K562 (cell line): ENCODE measurements at regions not wholly inside any gene's neighbourhood (a gene's known extent, or its start where the extent isn't known, plus 50 kb on each side); places are given as distances from the start of the nearest gene placed in this dataset.

ENCODE experiments used
- ATAC-seq: fragments of 200-7000 bp; cut with Tn5 transposase; 3 replicates; pipeline ENCODE4 v1.9.1; 2020; ENCODE audit warnings: moderate library complexity
- BruUV-seq: library from RNA; stranded (reverse); fragments of 400-500 nt; replicated peaks from 2 replicates; lab custom pipeline; 2021; lab: Mats Ljungman, UMichigan
- CTCF ChIA-PET: fragments of 300-600 bp; formaldehyde crosslinking; extraction: SDS; loops from one replicate; lab custom pipeline; 2021; ENCODE audit warnings: low intra/inter-chr PET ratio; lab: Yijun Ruan, JAX
- POLR2A ChIA-PET: fragments of 300-600, 350-650 bp; sonication (Branson Sonifier 250); formaldehyde crosslinking; extraction: SDS; loops from one replicate; lab custom pipeline; 2021; ENCODE audit warnings: antibody characterized with exemption, inconsistent platforms; lab: Yijun Ruan, JAX
- DNase-seq, 4 experiments: peaks; one replicate each; pipeline versions ENCODE4 v3.0.0 to v3.0.0-alpha.2; 2011 to 2018; ENCODE audit warnings: low spot score in 3 of 4, mixed read lengths in 3 of 4; ENCODE audit errors: extremely low read depth in 1 of 4
- FAIRE-seq: peaks from 2 replicates; lab custom pipeline; 2011; peaks lifted over from hg19 to GRCh38; lab: Jason Lieb, UNC
- H2AFZ ChIP-seq: 2 replicates; pipeline ENCODE4 v1.6.0; 2011; ENCODE audit warnings: low read depth, low read length, control low read depth, inconsistent platforms
- H3K27ac ChIP-seq: fragments of 200-600 bp; 3 replicates; pipeline ENCODE4 v1.8.0; 2011; ENCODE audit warnings: low read depth, mild to moderate bottlenecking, control low read depth, inconsistent platforms, low read length, moderate library complexity, mixed read lengths; ENCODE audit errors: extremely low read depth
- H3K27me3 ChIP-seq, 2 experiments: fragments of 300-600 bp in 1 of 2; 2 replicates in 1 of 2; 3 replicates in 1 of 2; pipeline versions ENCODE4 v1.6.0 to v1.8.0; 2011; ENCODE audit warnings: inconsistent platforms in 2 of 2, low read length in 2 of 2, mild to moderate bottlenecking in 1 of 2, mixed read lengths in 1 of 2, moderate library complexity in 1 of 2; ENCODE audit not compliant: control insufficient read depth in 2 of 2, insufficient read depth in 2 of 2
- H3K36me3 ChIP-seq: fragments of 300-600 bp; 3 replicates; pipeline ENCODE4 v1.8.0; 2011; ENCODE audit warnings: mild to moderate bottlenecking, low read length, inconsistent platforms; ENCODE audit not compliant: control insufficient read depth, insufficient read depth
- H3K4me1 ChIP-seq, 2 experiments: fragments of 200-600 bp in 1 of 2; replicated peaks in 1 of 2; 2 replicates in 1 of 2; 3 replicates in 1 of 2; pipeline versions ENCODE4 v1.5.1 to v1.8.0; 2011; ENCODE audit warnings: inconsistent platforms in 2 of 2, low read length in 2 of 2, mild to moderate bottlenecking in 1 of 2, mixed read lengths in 1 of 2, moderate library complexity in 1 of 2; ENCODE audit not compliant: control insufficient read depth in 2 of 2, insufficient read depth in 2 of 2
- H3K4me2 ChIP-seq: 2 replicates; pipeline ENCODE4 v1.6.1; 2011; ENCODE audit warnings: low read length, control low read depth, inconsistent platforms, mixed read lengths; ENCODE audit not compliant: insufficient read depth
- H3K4me3 ChIP-seq: fragments of 200-600 bp; sonication (generic), shearing (Covaris generic); 2 replicates; pipeline ENCODE4 v1.5.1; 2016; ENCODE audit warnings: control low read depth, inconsistent platforms
- H3K79me2 ChIP-seq: fragments of 200-600 bp; 3 replicates; pipeline ENCODE4 v1.8.0; 2011; ENCODE audit warnings: low read length, inconsistent platforms; ENCODE audit not compliant: control insufficient read depth, insufficient read depth
- H3K9ac ChIP-seq, 2 experiments: 2 replicates each; pipeline versions ENCODE4 v1.6.0 to v1.6.1; 2011; ENCODE audit warnings: low read depth in 2 of 2, low read length in 2 of 2, control low read depth in 1 of 2, inconsistent platforms in 1 of 2, mild to moderate bottlenecking in 1 of 2, mixed read lengths in 1 of 2; ENCODE audit not compliant: insufficient read depth in 1 of 2
- H3K9me1 ChIP-seq: one replicate; pipeline ENCODE4 v1.6.0; 2011; ENCODE audit warnings: inconsistent platforms, mild to moderate bottlenecking, low read length, moderate library complexity; ENCODE audit not compliant: control insufficient read depth, insufficient read depth
- H3K9me3 ChIP-seq: replicated peaks from 2 replicates; pipeline ENCODE4 v1.5.1; 2011; ENCODE audit warnings: low read depth, low read length, inconsistent platforms; ENCODE audit not compliant: control insufficient read depth, insufficient read depth
- H4K20me1 ChIP-seq: replicated peaks from 2 replicates; pipeline ENCODE4 v1.6.1; 2011; ENCODE audit warnings: low read length, inconsistent platforms, mixed read lengths; ENCODE audit not compliant: control insufficient read depth, insufficient read depth
- BCL6 ChIP-seq: fragments of 250-450 bp; sonication (Bioruptor Pico); IDR thresholded peaks from 2 replicates; pipeline ENCODE4 v1.4.0; 2020
- ELF4 ChIP-seq: fragments of 450-650 bp; formaldehyde crosslinking; IDR thresholded peaks from 2 replicates; pipeline ENCODE4 v1.4.0; 2022; ENCODE audit warnings: missing genetic modification characterization
- FOXK2 ChIP-seq, 2 experiments: fragments of 450-650 bp; IDR thresholded peaks in 1 of 2; conservative IDR thresholded peaks in 1 of 2; 2 replicates each; pipeline ENCODE4 v1.6.1; 2016; ENCODE audit warnings: low read depth in 2 of 2, mild to moderate bottlenecking in 1 of 2
- NCOA2 ChIP-seq, 2 experiments: fragments of 450-650 bp; IDR thresholded peaks; 2 replicates each; pipeline ENCODE4 v1.6.1; 2018; ENCODE audit warnings: mild to moderate bottlenecking in 2 of 2, moderate library complexity in 1 of 2; ENCODE audit not compliant: partially characterized antibody in 2 of 2
- NR2C2 ChIP-seq, 2 experiments: fragments of 200-800 bp in 1 of 2; sonication (Bioruptor generic) in 1 of 2; sonication (generic) in 1 of 2; formaldehyde crosslinking in 1 of 2; IDR thresholded peaks; 2 replicates each; pipeline versions ENCODE4 v1.6.1 to v1.8.0; 2016 to 2022; ENCODE audit warnings: mild to moderate bottlenecking in 1 of 2, missing compliant biosample characterization in 1 of 2, missing genetic modification characterization in 1 of 2, missing genetic modification reagents in 1 of 2
- NR3C1 ChIP-seq: sonication (generic); formaldehyde crosslinking; IDR thresholded peaks from 2 replicates; pipeline ENCODE4 v1.8.1; 2022; ENCODE audit warnings: missing genetic modification reagents
- SMARCE1 ChIP-seq: fragments of 450-650 bp; IDR thresholded peaks from 2 replicates; pipeline ENCODE4 v1.7.1; 2016; ENCODE audit warnings: mild to moderate bottlenecking
- TEAD2 ChIP-seq: fragments of 450-650 bp; IDR thresholded peaks from 2 replicates; pipeline ENCODE4 v1.6.1; 2016; ENCODE audit warnings: missing genetic modification characterization, control low read depth, missing compliant biosample characterization
- TOE1 ChIP-seq, 2 experiments: fragments of 450-650 bp in 1 of 2; sonication (generic) in 1 of 2; formaldehyde crosslinking in 1 of 2; IDR thresholded peaks; 2 replicates each; pipeline versions ENCODE4 v1.7.1 to v1.8.0; 2016 to 2022; ENCODE audit warnings: borderline replicate concordance in 2 of 2, mild to moderate bottlenecking in 2 of 2, antibody characterized with exemption in 1 of 2, inconsistent platforms in 1 of 2, low read depth in 1 of 2, missing genetic modification reagents in 1 of 2, moderate library complexity in 1 of 2
- XRCC3 ChIP-seq: fragments of 450-650 bp; IDR thresholded peaks from 2 replicates; pipeline ENCODE4 v1.6.1; 2017; ENCODE audit warnings: mild to moderate bottlenecking, moderate library complexity
- ZNF212 ChIP-seq: fragments of 450-650 bp; formaldehyde crosslinking; IDR thresholded peaks from 2 replicates; pipeline ENCODE4 v1.4.0; 2020; ENCODE audit warnings: mild to moderate bottlenecking
- ZNF408 ChIP-seq: fragments of 250-450 bp; sonication (Bioruptor Pico); IDR thresholded peaks from 2 replicates; pipeline ENCODE4 v1.4.0; 2020; ENCODE audit warnings: low read depth, mild to moderate bottlenecking, moderate library complexity
- ZNF57 ChIP-seq: fragments of 450-650 bp; formaldehyde crosslinking; IDR thresholded peaks from 2 replicates; pipeline ENCODE4 v1.4.0; 2020; ENCODE audit warnings: mild to moderate bottlenecking, moderate library complexity
- ZNF699 ChIP-seq: fragments of 250-450 bp; sonication (Bioruptor Pico); IDR thresholded peaks from 2 replicates; pipeline ENCODE4 v1.8.0; 2021; ENCODE audit warnings: mild to moderate bottlenecking, moderate library complexity; ENCODE audit not compliant: insufficient replicate concordance
- ZNF717 ChIP-seq: fragments of 250-450 bp; sonication (Bioruptor Pico); IDR thresholded peaks from 2 replicates; pipeline ENCODE4 v1.5.0; 2021
- ZNF76 ChIP-seq: fragments of 250-450 bp; sonication (Bioruptor Pico); IDR thresholded peaks from 2 replicates; pipeline ENCODE4 v1.4.0; 2020; ENCODE audit warnings: mild to moderate bottlenecking, moderate library complexity, borderline replicate concordance
- WGBS: fragments of 100-300 bp; shearing (Covaris generic); methylation state at CpG from one replicate; pipeline ENCODE4 v1.1.6; 2016; ENCODE audit warnings: low coverage, mixed read lengths; ENCODE audit not compliant: insufficient coverage; ENCODE audit errors: missing lambda C conversion rate; 5-methylcytosine and 5-hydroxymethylcytosine counted together
- in situ Hi-C: fragments of 300-500 bp; cut with MboI; formaldehyde crosslinking; loops from 4 replicates; pipeline ENCODE4 v1.15.0; 2018; ENCODE audit warnings: inconsistent platforms, mixed read lengths
- intact Hi-C: fragments of 100-400 bp; cut with micrococcal nuclease; formaldehyde crosslinking; loops from 2 replicates; pipeline ENCODE4 v1.14.2; 2022
- TF ChIP-seq, protein P1 (sequence below): fragments of 250-450 bp; sonication (Bioruptor Pico); IDR thresholded peaks from 2 replicates; pipeline ENCODE4 v1.5.0; 2022; ENCODE audit warnings: mild to moderate bottlenecking
- TF ChIP-seq, protein P2 (sequence below), 3 experiments: fragments of 200-800 bp in 1 of 3; fragments of 250-450 bp in 1 of 3; fragments of 450-650 bp in 1 of 3; sonication (Bioruptor Pico) in 1 of 3; sonication (Bioruptor generic) in 1 of 3; formaldehyde crosslinking in 1 of 3; IDR thresholded peaks; 2 replicates each; pipeline versions ENCODE4 v1.6.1 to v1.8.0; 2016 to 2022; ENCODE audit warnings: mild to moderate bottlenecking in 2 of 3, missing genetic modification characterization in 2 of 3, missing compliant biosample characterization in 1 of 3, moderate library complexity in 1 of 3

DNA sequence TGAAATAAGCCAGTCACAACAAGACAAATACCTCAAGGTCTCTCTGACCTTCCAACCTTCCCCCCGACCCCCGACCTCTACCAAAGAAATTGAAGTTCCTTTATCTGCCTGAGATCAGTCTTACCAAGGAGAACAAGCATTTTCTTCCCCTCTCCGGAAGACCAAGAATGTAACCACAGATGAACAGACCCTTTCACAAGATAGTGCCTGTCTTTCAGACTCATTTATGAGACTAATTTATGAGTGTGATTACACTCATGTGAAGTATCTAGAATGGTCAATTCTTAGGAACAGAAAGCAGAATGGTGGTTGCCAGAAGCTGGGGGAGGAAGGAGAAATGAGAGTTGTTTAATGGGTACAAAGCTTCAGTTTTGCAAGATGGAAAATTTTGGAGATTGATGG lies 108.9 kb upstream of the MKLN1 start:
- no peak; the same call in 2 of the 3 replicates for ATAC-seq
- ChIA-PET CTCF (no interaction called here), POLR2A (no interaction called here)
- Histone ChIP-seq H3K9ac (no peak overlapping the region), H3K9me1 (no peaks in the 10 kb centered on the region), H3K79me2 (no peaks in the 10 kb centered on the region), H2AFZ (no peak overlapping the region), H3K9me3 (no peaks in the 10 kb centered on the region), H3K36me3 (no peaks in the 10 kb centered on the region), H3K27ac (no peak overlapping the region), H3K27me3 (peaks cover 25 to 36% of the 10 kb centered on the region in 2 experiments), H3K4me2 (no peak overlapping the region), H3K4me1 (no peaks in the 10 kb centered on the region), H4K20me1 (no peaks in the 10 kb centered on the region), H3K4me3 (no peak overlapping the region)
- BruUV-seq = no TSS peak
- 0% methylated on average over 3 of the region's 3 CpGs for WGBS
- no peak for FAIRE-seq
- DNase-seq = no peak
- in situ Hi-C loops (no loop called here), intact Hi-C loops (no loop called here)
- no peak for TF ChIP-seq ZNF76 (CRISPR knock-in tag)
- no peak for TF ChIP-seq XRCC3
- no peak for TF ChIP-seq FOXK2 (conservative IDR thresholded peaks at IDR 0.05 in 1 of 2, IDR thresholded peaks at IDR 0.05 in 1 of 2; ENCODE audit: low read depth in 2 of 2)
- no peak for TF ChIP-seq ZNF699 (CRISPR knock-in tag)
- TF ChIP-seq ZNF57 = no peak
- TF ChIP-seq TOE1 (IDR thresholded peaks at IDR 0.05; ENCODE audit: borderline replicate concordance) = no peak
- TF ChIP-seq TOE1 (CRISPR knock-in tag; IDR thresholded peaks at IDR 0.05; ENCODE audit: borderline replicate concordance, low read depth) = no peak
- TF ChIP-seq NR3C1 (CRISPR knock-in tag) = no peak
- TF ChIP-seq, protein P1, sequence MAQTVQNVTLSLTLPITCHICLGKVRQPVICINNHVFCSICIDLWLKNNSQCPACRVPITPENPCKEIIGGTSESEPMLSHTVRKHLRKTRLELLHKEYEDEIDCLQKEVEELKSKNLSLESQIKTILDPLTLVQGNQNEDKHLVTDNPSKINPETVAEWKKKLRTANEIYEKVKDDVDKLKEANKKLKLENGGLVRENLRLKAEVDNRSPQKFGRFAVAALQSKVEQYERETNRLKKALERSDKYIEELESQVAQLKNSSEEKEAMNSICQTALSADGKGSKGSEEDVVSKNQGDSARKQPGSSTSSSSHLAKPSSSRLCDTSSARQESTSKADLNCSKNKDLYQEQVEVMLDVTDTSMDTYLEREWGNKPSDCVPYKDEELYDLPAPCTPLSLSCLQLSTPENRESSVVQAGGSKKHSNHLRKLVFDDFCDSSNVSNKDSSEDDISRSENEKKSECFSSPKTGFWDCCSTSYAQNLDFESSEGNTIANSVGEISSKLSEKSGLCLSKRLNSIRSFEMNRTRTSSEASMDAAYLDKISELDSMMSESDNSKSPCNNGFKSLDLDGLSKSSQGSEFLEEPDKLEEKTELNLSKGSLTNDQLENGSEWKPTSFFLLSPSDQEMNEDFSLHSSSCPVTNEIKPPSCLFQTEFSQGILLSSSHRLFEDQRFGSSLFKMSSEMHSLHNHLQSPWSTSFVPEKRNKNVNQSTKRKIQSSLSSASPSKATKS (CRISPR knock-in tag) = no peak
- no peak for TF ChIP-seq NR2C2 (CRISPR knock-in tag; IDR thresholded peaks at IDR 0.05)
- TF ChIP-seq NR2C2 (tag; IDR thresholded peaks at IDR 0.05) = peak; percentile 64; the same call in 1 of the 2 replicates
- no peak for TF ChIP-seq ZNF408
- no peak for TF ChIP-seq SMARCE1
- no peak for TF ChIP-seq NCOA2 (IDR thresholded peaks at IDR 0.05; ENCODE audit: partially characterized antibody in 2 of 2)
- TF ChIP-seq ZNF717 (CRISPR knock-in tag) = no peak
- no peak for TF ChIP-seq ELF4 (CRISPR knock-in tag)
- no peak for TF ChIP-seq TEAD2
- no peak for TF ChIP-seq ZNF212 (CRISPR knock-in tag)
- TF ChIP-seq, protein P2, sequence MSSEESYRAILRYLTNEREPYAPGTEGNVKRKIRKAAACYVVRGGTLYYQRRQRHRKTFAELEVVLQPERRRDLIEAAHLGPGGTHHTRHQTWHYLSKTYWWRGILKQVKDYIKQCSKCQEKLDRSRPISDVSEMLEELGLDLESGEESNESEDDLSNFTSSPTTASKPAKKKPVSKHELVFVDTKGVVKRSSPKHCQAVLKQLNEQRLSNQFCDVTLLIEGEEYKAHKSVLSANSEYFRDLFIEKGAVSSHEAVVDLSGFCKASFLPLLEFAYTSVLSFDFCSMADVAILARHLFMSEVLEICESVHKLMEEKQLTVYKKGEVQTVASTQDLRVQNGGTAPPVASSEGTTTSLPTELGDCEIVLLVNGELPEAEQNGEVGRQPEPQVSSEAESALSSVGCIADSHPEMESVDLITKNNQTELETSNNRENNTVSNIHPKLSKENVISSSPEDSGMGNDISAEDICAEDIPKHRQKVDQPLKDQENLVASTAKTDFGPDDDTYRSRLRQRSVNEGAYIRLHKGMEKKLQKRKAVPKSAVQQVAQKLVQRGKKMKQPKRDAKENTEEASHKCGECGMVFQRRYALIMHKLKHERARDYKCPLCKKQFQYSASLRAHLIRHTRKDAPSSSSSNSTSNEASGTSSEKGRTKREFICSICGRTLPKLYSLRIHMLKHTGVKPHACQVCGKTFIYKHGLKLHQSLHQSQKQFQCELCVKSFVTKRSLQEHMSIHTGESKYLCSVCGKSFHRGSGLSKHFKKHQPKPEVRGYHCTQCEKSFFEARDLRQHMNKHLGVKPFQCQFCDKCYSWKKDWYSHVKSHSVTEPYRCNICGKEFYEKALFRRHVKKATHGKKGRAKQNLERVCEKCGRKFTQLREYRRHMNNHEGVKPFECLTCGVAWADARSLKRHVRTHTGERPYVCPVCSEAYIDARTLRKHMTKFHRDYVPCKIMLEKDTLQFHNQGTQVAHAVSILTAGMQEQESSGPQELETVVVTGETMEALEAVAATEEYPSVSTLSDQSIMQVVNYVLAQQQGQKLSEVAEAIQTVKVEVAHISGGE (CRISPR knock-in tag; IDR thresholded peaks at IDR 0.05) = peak in 1 of 3 experiments; percentile 51; a peak in 1 of 6 replicates
- TF ChIP-seq BCL6 (CRISPR knock-in tag) = no peak
